ENCODE measurements at regions not wholly inside any gene's neighbourhood (a gene's known extent, or its start where the extent isn't known, plus 50 kb on each side); places are given as distances from the start of the nearest gene placed in this dataset.

GRCh38 chr4:110268352-110268751, 69.9 kb upstream of the ELOVL6 start:
- Histone ChIP-seq H3K9me3 (ENCODE audit: control insufficient read depth in 4 of 4, low read length in 3 of 4) (no peaks in the 10 kb centered on the region), H3K27ac (ENCODE audit: low read depth in 1 of 2, low read length in 2 of 2) (no peak overlapping the region), H3K4me3 (ENCODE audit: low read depth in 1 of 3, low read length in 3 of 3) (no peak overlapping the region), H3K36me3 (ENCODE audit: control insufficient read depth in 4 of 4, insufficient read depth in 3 of 4, low read depth in 1 of 4, low read length in 3 of 4) (no peaks in the 10 kb centered on the region), H3K9ac (ENCODE audit: low read depth in 1 of 2, low read length in 2 of 2) (no peak overlapping the region), H3K27me3 (ENCODE audit: control insufficient read depth in 4 of 4, insufficient read depth in 4 of 4, low read length in 3 of 4) (no peaks in the 10 kb centered on the region), H3K4me1 (ENCODE audit: control insufficient read depth in 4 of 4, insufficient read depth in 4 of 4, low read length in 3 of 4) (peaks cover 0 to 6% (median 4%) of the 10 kb centered on the region in 4 donors)
- TF ChIP-seq TAF1 (conservative IDR thresholded peaks at IDR 0.05), result no peak
- TF ChIP-seq FOXA1 (IDR thresholded peaks at IDR 0.05), result no peak
- no peak for TF ChIP-seq NR2F2 (IDR thresholded peaks at IDR 0.05)
- no peak for TF ChIP-seq RAD21 (IDR thresholded peaks at IDR 0.05)
- no peak for TF ChIP-seq EGR1 (IDR thresholded peaks at IDR 0.05; ENCODE audit: low read depth in 2 of 2)
- no peak for TF ChIP-seq MAX (IDR thresholded peaks at IDR 0.05)
- TF ChIP-seq CTCF (IDR thresholded peaks at IDR 0.05; ENCODE audit: low read depth, low read length, missing input control), result no peak
- TF ChIP-seq HNF4A (conservative IDR thresholded peaks at IDR 0.05), result no peak
- no peak for TF ChIP-seq JUND (IDR thresholded peaks at IDR 0.05)
- TF ChIP-seq HNF4G (IDR thresholded peaks at IDR 0.05), result no peak
- TF ChIP-seq YY1 (IDR thresholded peaks at IDR 0.05), result no peak
- no peak for TF ChIP-seq ATF3 (IDR thresholded peaks at IDR 0.05)
- DNase-seq (ENCODE audit: low spot score), result no peak
- WGBS, result 92% methylated on average over 2 of the region's 2 CpGs

- no peak for DNase-seq (ENCODE audit: low spot score)
- Histone ChIP-seq H3K27me3 (ENCODE audit: control insufficient read depth in 4 of 4, insufficient read depth in 4 of 4, low read length in 3 of 4) (no peaks in the 10 kb centered on the region), H3K27ac (ENCODE audit: low read depth in 1 of 2, low read length in 2 of 2) (no peak overlapping the region), H3K4me1 (ENCODE audit: control insufficient read depth in 4 of 4, insufficient read depth in 4 of 4, low read length in 3 of 4) (peaks cover 0 to 6% (median 4%) of the 10 kb centered on the region in 4 donors), H3K36me3 (ENCODE audit: control insufficient read depth in 4 of 4, insufficient read depth in 3 of 4, low read depth in 1 of 4, low read length in 3 of 4) (no peaks in the 10 kb centered on the region), H3K9me3 (ENCODE audit: control insufficient read depth in 4 of 4, low read length in 3 of 4) (no peaks in the 10 kb centered on the region), H3K9ac (ENCODE audit: low read depth in 1 of 2, low read length in 2 of 2) (no peak overlapping the region), H3K4me3 (ENCODE audit: low read depth in 1 of 3, low read length in 3 of 3) (no peak overlapping the region)
- TF ChIP-seq NR2F2 (IDR thresholded peaks at IDR 0.05) (no peak), SP1 (IDR thresholded peaks at IDR 0.05) (peak; percentile 80), CTCF (IDR thresholded peaks at IDR 0.05; ENCODE audit: low read depth, low read length, missing input control) (no peak), RXRA (IDR thresholded peaks at IDR 0.05) (peak; percentile 46 to 48), TAF1 (conservative IDR thresholded peaks at IDR 0.05) (no peak), YY1 (IDR thresholded peaks at IDR 0.05) (no peak), FOXA1 (IDR thresholded peaks at IDR 0.05) (no peak), RAD21 (IDR thresholded peaks at IDR 0.05) (peak; percentile 23 to 30), HNF4A (conservative IDR thresholded peaks at IDR 0.05) (peak; percentile 94 to 96), JUND (IDR thresholded peaks at IDR 0.05) (peak in 1 of 2 donors; percentile 35), ATF3 (IDR thresholded peaks at IDR 0.05) (no peak), HNF4G (IDR thresholded peaks at IDR 0.05) (peak; percentile 62), FOXA2 (IDR thresholded peaks at IDR 0.05) (peak; percentile 17)
- WGBS, result 34% methylated on average over 1 of the region's 1 CpG
Observed at GRCh38 chr4:110266136-110266535, 67.7 kb upstream of the ELOVL6 start.

Measured in liver (tissue), 8 donors.